ENCODE measurements at regions not wholly inside any gene's neighbourhood (a gene's known extent, or its start where the extent isn't known, plus 50 kb on each side); places are given as distances from the start of the nearest gene placed in this dataset.

GRCh38 chr1:14267991-14268390, 330.5 kb upstream of the KAZN start:
- no peaks in the 10 kb centered on the region for H3K4me1 Mint-ChIP-seq
- H3K36me3 ChIP-seq (replicated peaks in 1 of 2; ENCODE audit: control insufficient read depth in 1 of 2, insufficient read depth in 2 of 2, low read length in 2 of 2): no peaks in the 10 kb centered on the region
- no peak overlapping the region for H3K4me3 ChIP-seq (replicated peaks in 1 of 3; ENCODE audit: low read depth in 2 of 3, low read length in 3 of 3)
- H4K20me1 ChIP-seq (ENCODE audit: insufficient read depth, low read length): no peaks in the 10 kb centered on the region
- no peaks in the 10 kb centered on the region for H3K4me1 ChIP-seq (ENCODE audit: control insufficient read depth in 1 of 2, insufficient read depth in 2 of 2, low read length in 2 of 2)
- no peak overlapping the region for H3K9ac ChIP-seq (ENCODE audit: insufficient read depth, low read length, poor library complexity, severe bottlenecking)
- H3K4me2 ChIP-seq (replicated peaks; ENCODE audit: extremely low read depth, low read length, poor library complexity, severe bottlenecking): no peak overlapping the region
- no peak overlapping the region for H3K27ac Mint-ChIP-seq
- no peaks in the 10 kb centered on the region for H3K27me3 ChIP-seq (ENCODE audit: control insufficient read depth in 2 of 2, insufficient read depth in 2 of 2, low read length in 2 of 2)
- WGBS (ENCODE audit: insufficient coverage): 80% methylated on average over 1 of the region's 2 CpGs
- intact Hi-C loops (cut with micrococcal nuclease): no loop called here
- DNase-seq: no peak
- peaks cover 0 to 4% (median 2%) of the 10 kb centered on the region in 7 donors for H3K9me3 Mint-ChIP-seq
- no peak for TF ChIP-seq CTCF (IDR thresholded peaks at IDR 0.05)
- no peaks in the 10 kb centered on the region for H3K79me2 ChIP-seq (ENCODE audit: insufficient read depth, low read length)
- no peaks in the 10 kb centered on the region for H3K9me3 ChIP-seq (replicated peaks in 1 of 2; ENCODE audit: control insufficient read depth in 1 of 2, insufficient read depth in 1 of 2, low read length in 2 of 2)
- no peak overlapping the region for H2AFZ ChIP-seq (ENCODE audit: insufficient read depth, low read depth, low read length, poor library complexity, severe bottlenecking)
- no peaks in the 10 kb centered on the region for H3K36me3 Mint-ChIP-seq
- no peak overlapping the region for H3K4me3 Mint-ChIP-seq
- H3K27me3 Mint-ChIP-seq (ENCODE audit: low read depth in 3 of 3): peaks cover 0 to 5% (median 4%) of the 10 kb centered on the region in 3 donors
- H3K27ac ChIP-seq (ENCODE audit: low read depth in 1 of 2, low read length in 2 of 2): no peak overlapping the region

GRCh38 chr1:14270821-14271220, 327.7 kb upstream of the KAZN start:
- Mint-ChIP-seq H3K27me3 (ENCODE audit: low read depth in 3 of 3) (peaks cover 0 to 2% (median 2%) of the 10 kb centered on the region in 3 donors), H3K4me1 (no peaks in the 10 kb centered on the region), H3K4me3 (no peak overlapping the region), H3K27ac (no peak overlapping the region), H3K36me3 (no peaks in the 10 kb centered on the region), H3K9me3 (peaks cover 0 to 4% (median 2%) of the 10 kb centered on the region in 7 donors)
- intact Hi-C loops (cut with micrococcal nuclease): no loop called here
- Histone ChIP-seq H2AFZ (ENCODE audit: insufficient read depth, low read depth, low read length, poor library complexity, severe bottlenecking) (no peak overlapping the region), H3K4me2 (replicated peaks; ENCODE audit: extremely low read depth, low read length, poor library complexity, severe bottlenecking) (no peak overlapping the region), H3K9me3 (replicated peaks in 1 of 2; ENCODE audit: control insufficient read depth in 1 of 2, insufficient read depth in 1 of 2, low read length in 2 of 2) (no peaks in the 10 kb centered on the region), H3K9ac (ENCODE audit: insufficient read depth, low read length, poor library complexity, severe bottlenecking) (no peak overlapping the region), H3K4me3 (replicated peaks in 1 of 3; ENCODE audit: low read depth in 2 of 3, low read length in 3 of 3) (no peak overlapping the region), H3K79me2 (ENCODE audit: insufficient read depth, low read length) (no peaks in the 10 kb centered on the region), H3K4me1 (ENCODE audit: control insufficient read depth in 1 of 2, insufficient read depth in 2 of 2, low read length in 2 of 2) (no peaks in the 10 kb centered on the region), H3K36me3 (replicated peaks in 1 of 2; ENCODE audit: control insufficient read depth in 1 of 2, insufficient read depth in 2 of 2, low read length in 2 of 2) (no peaks in the 10 kb centered on the region), H3K27me3 (ENCODE audit: control insufficient read depth in 2 of 2, insufficient read depth in 2 of 2, low read length in 2 of 2) (no peaks in the 10 kb centered on the region), H4K20me1 (ENCODE audit: insufficient read depth, low read length) (no peaks in the 10 kb centered on the region), H3K27ac (ENCODE audit: low read depth in 1 of 2, low read length in 2 of 2) (no peak overlapping the region)
- TF ChIP-seq CTCF (IDR thresholded peaks at IDR 0.05): no peak
- WGBS (ENCODE audit: insufficient coverage): 99% methylated on average over 7 of the region's 7 CpGs
- DNase-seq: no peak
